ENCODE measurements at regions not wholly inside any gene's neighbourhood (a gene's known extent, or its start where the extent isn't known, plus 50 kb on each side); places are given as distances from the start of the nearest gene placed in this dataset.

DNA sequence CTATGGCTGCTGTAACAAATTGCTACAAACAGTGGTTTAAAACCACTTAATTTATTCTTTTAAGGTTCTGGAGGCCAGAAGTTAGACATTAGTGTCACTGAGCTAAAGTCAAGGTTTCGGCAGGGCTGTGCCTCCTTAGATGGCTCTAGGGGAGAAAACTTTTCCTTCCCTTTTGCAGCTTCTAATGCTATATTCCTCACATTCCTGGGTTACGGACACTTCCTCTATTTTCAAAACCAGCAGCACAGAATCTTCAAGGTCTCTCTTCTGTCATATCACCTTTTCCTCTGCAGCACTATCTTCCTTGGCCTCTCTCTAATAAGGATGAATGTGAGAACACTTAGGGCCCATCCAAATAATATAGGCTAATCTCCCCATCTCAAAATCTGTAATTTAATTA is 87.0 kb downstream of the C11orf87 start:
- TF ChIP-seq, protein P1, sequence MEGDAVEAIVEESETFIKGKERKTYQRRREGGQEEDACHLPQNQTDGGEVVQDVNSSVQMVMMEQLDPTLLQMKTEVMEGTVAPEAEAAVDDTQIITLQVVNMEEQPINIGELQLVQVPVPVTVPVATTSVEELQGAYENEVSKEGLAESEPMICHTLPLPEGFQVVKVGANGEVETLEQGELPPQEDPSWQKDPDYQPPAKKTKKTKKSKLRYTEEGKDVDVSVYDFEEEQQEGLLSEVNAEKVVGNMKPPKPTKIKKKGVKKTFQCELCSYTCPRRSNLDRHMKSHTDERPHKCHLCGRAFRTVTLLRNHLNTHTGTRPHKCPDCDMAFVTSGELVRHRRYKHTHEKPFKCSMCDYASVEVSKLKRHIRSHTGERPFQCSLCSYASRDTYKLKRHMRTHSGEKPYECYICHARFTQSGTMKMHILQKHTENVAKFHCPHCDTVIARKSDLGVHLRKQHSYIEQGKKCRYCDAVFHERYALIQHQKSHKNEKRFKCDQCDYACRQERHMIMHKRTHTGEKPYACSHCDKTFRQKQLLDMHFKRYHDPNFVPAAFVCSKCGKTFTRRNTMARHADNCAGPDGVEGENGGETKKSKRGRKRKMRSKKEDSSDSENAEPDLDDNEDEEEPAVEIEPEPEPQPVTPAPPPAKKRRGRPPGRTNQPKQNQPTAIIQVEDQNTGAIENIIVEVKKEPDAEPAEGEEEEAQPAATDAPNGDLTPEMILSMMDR (IDR thresholded peaks at IDR 0.05): no peak
- TF ChIP-seq POLR2A (IDR thresholded peaks at IDR 0.05) (no peak), POLR2AphosphoS5 (IDR thresholded peaks at IDR 0.05) (no peak), EP300 (IDR thresholded peaks at IDR 0.05) (no peak)
